ENCODE measurements at regions not wholly inside any gene's neighbourhood (a gene's known extent, or its start where the extent isn't known, plus 50 kb on each side); places are given as distances from the start of the nearest gene placed in this dataset.

GRCh38 chr3:163576314-163576713 is 1502.0 kb downstream of the SI start:
- TF ChIP-seq FOXM1 (IDR thresholded peaks at IDR 0.05; ENCODE audit: borderline replicate concordance, low read depth), result no peak

GRCh38 chr3:163573324-163573723 is 1505.0 kb downstream of the SI start:
- no peak for TF ChIP-seq RAD21 (IDR thresholded peaks at IDR 0.05; ENCODE audit: low read depth)
- TF ChIP-seq NFIC (IDR thresholded peaks at IDR 0.05), result no peak
- TF ChIP-seq YY1 (IDR thresholded peaks at IDR 0.05; ENCODE audit: low read depth), result no peak
- TF ChIP-seq CREB1 (IDR thresholded peaks at IDR 0.05; ENCODE audit: low read depth), result no peak
- no peak for TF ChIP-seq ZBTB7A (IDR thresholded peaks at IDR 0.05; ENCODE audit: low read depth)
- TF ChIP-seq EGR1 (IDR thresholded peaks at IDR 0.05), result no peak
- TF ChIP-seq USF1 (IDR thresholded peaks at IDR 0.05), result no peak
- no peak for TF ChIP-seq FOXM1 (IDR thresholded peaks at IDR 0.05; ENCODE audit: borderline replicate concordance, low read depth)
- no peak for TF ChIP-seq TAF1 (IDR thresholded peaks at IDR 0.05; ENCODE audit: low read depth)
- TF ChIP-seq, protein P1, sequence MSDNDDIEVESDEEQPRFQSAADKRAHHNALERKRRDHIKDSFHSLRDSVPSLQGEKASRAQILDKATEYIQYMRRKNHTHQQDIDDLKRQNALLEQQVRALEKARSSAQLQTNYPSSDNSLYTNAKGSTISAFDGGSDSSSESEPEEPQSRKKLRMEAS (IDR thresholded peaks at IDR 0.05), result no peak
- TF ChIP-seq CEBPB (IDR thresholded peaks at IDR 0.05), result no peak

DNA sequence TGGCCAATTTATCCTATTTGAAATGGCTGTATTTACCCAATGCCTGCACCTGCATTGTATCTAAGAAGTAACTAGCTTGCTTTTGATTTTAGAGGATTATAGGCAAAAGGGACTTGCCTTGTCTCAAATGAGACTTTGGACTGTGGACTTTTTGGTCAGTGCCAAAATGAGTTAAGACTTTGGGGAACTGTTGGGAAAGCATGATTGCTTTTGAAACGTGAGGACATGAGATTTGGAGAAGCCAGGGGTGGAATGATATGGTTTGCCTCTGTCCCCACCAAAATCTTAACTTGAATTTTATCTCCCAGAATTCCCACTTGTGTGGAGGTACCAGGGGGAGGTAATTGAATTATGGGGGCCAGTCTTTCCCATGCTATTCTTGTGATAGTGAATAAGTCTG is 1505.4 kb downstream of the SI start:
- no peak for TF ChIP-seq CREB1 (IDR thresholded peaks at IDR 0.05; ENCODE audit: low read depth)
- no peak for TF ChIP-seq EP300 (IDR thresholded peaks at IDR 0.05; ENCODE audit: borderline replicate concordance)
- no peak for TF ChIP-seq USF1 (IDR thresholded peaks at IDR 0.05)
- TF ChIP-seq TAF1 (IDR thresholded peaks at IDR 0.05; ENCODE audit: low read depth), result no peak
- no peak for TF ChIP-seq REST (IDR thresholded peaks at IDR 0.05; ENCODE audit: low read depth)
- no peak for TF ChIP-seq NFIC (IDR thresholded peaks at IDR 0.05)
- TF ChIP-seq RAD21 (IDR thresholded peaks at IDR 0.05; ENCODE audit: low read depth), result no peak
- TF ChIP-seq EGR1 (IDR thresholded peaks at IDR 0.05), result no peak
- TF ChIP-seq ZBTB7A (IDR thresholded peaks at IDR 0.05; ENCODE audit: low read depth), result no peak
- TF ChIP-seq CEBPB (IDR thresholded peaks at IDR 0.05), result no peak
- no peak for TF ChIP-seq TCF12 (IDR thresholded peaks at IDR 0.05; ENCODE audit: low read depth)
- TF ChIP-seq, protein P1 (IDR thresholded peaks at IDR 0.05), result no peak
- TF ChIP-seq YY1 (IDR thresholded peaks at IDR 0.05; ENCODE audit: low read depth), result no peak
- TF ChIP-seq TEAD4 (IDR thresholded peaks at IDR 0.05), result no peak
- TF ChIP-seq FOXM1 (IDR thresholded peaks at IDR 0.05; ENCODE audit: borderline replicate concordance, low read depth), result no peak

GRCh38 chr3:163563485-163563884 is 1514.8 kb downstream of the SI start:
- no peak for TF ChIP-seq NFIC (IDR thresholded peaks at IDR 0.05)
- no peak for TF ChIP-seq FOXM1 (IDR thresholded peaks at IDR 0.05; ENCODE audit: borderline replicate concordance, low read depth)
- TF ChIP-seq TCF12 (IDR thresholded peaks at IDR 0.05; ENCODE audit: low read depth), result no peak
- TF ChIP-seq YY1 (IDR thresholded peaks at IDR 0.05; ENCODE audit: low read depth), result no peak
- no peak for TF ChIP-seq TEAD4 (IDR thresholded peaks at IDR 0.05)
- TF ChIP-seq TAF1 (IDR thresholded peaks at IDR 0.05; ENCODE audit: low read depth), result no peak
- no peak for TF ChIP-seq RAD21 (IDR thresholded peaks at IDR 0.05; ENCODE audit: low read depth)
- TF ChIP-seq CREB1 (IDR thresholded peaks at IDR 0.05; ENCODE audit: low read depth), result no peak
- no peak for TF ChIP-seq CEBPB (IDR thresholded peaks at IDR 0.05)
- TF ChIP-seq EP300 (IDR thresholded peaks at IDR 0.05; ENCODE audit: borderline replicate concordance), result no peak
- TF ChIP-seq, protein P1 (IDR thresholded peaks at IDR 0.05), result no peak
- TF ChIP-seq USF1 (IDR thresholded peaks at IDR 0.05), result no peak
- no peak for TF ChIP-seq EGR1 (IDR thresholded peaks at IDR 0.05)
- no peak for TF ChIP-seq REST (IDR thresholded peaks at IDR 0.05; ENCODE audit: low read depth)
- TF ChIP-seq ZBTB7A (IDR thresholded peaks at IDR 0.05; ENCODE audit: low read depth), result no peak

DNA sequence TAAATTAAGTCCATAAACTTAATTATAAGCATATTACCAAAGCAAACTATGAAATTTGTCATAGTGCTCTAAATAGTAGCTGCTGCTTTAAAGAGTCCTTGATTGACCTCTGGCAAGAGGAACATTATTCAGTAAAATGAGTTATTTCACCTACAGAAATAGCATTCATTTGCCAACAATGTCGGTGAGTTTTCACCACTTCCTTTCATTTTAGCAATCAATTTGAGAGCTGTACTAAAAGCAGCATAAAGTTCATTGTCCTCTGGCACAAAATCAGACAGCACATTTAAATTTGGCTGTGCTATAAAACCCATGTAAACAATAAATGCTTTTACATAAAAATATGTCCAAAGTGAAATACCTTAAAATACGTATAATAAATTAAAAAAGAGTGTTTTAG is 1515.7 kb downstream of the SI start:
- TF ChIP-seq ZBTB7A (IDR thresholded peaks at IDR 0.05; ENCODE audit: low read depth) (no peak), REST (IDR thresholded peaks at IDR 0.05; ENCODE audit: low read depth) (no peak), USF1 (IDR thresholded peaks at IDR 0.05) (no peak), TAF1 (IDR thresholded peaks at IDR 0.05; ENCODE audit: low read depth) (no peak), TEAD4 (IDR thresholded peaks at IDR 0.05) (no peak), EGR1 (IDR thresholded peaks at IDR 0.05) (no peak)
- TF ChIP-seq, protein P1 (IDR thresholded peaks at IDR 0.05), result no peak
